Progenitor cell of endocrine pancreas (in vitro differentiated cells): ENCODE measurements at regions not wholly inside any gene's neighbourhood (a gene's known extent, or its start where the extent isn't known, plus 50 kb on each side); places are given as distances from the start of the nearest gene placed in this dataset.

Experiments
- DNase-seq: peaks from one replicate; pipeline ENCODE4 v3.0.0; 2021; ENCODE audit warnings: low spot score; ENCODE audit not compliant: unreplicated experiment
- H3K27ac Mint-ChIP-seq: 2 replicates; pipeline ENCODE4 v1.8.0; 2021; ENCODE audit warnings: mild to moderate bottlenecking, moderate library complexity, mixed read lengths
- H3K27me3 Mint-ChIP-seq: 2 replicates; pipeline ENCODE4 v1.8.0; 2021; ENCODE audit warnings: mixed read lengths
- H3K36me3 Mint-ChIP-seq: 2 replicates; pipeline ENCODE4 v1.8.0; 2022; ENCODE audit warnings: mixed read lengths; ENCODE audit not compliant: insufficient read depth
- H3K4me1 Mint-ChIP-seq: 2 replicates; pipeline ENCODE4 v1.8.0; 2021; ENCODE audit warnings: low read depth, mixed read lengths
- H3K4me3 Mint-ChIP-seq: 2 replicates; pipeline ENCODE4 v1.8.0; 2021; ENCODE audit warnings: low read depth, mild to moderate bottlenecking, moderate library complexity, mixed read lengths
- H3K9me3 Mint-ChIP-seq: 2 replicates; pipeline ENCODE4 v1.8.0; 2021; ENCODE audit warnings: low read depth, mixed read lengths
- CTCF ChIP-seq: fragments of 200-600 bp; sonication (generic); IDR thresholded peaks from one replicate; pipeline ENCODE4 v1.5.0; 2021; ENCODE audit warnings: antibody characterized with exemption, mild to moderate bottlenecking; ENCODE audit not compliant: unreplicated experiment

- peaks cover 8% of the 10 kb centered on the region for H3K4me1 Mint-ChIP-seq
- H3K27ac Mint-ChIP-seq: no peak overlapping the region
- H3K4me3 Mint-ChIP-seq: no peak overlapping the region
- H3K9me3 Mint-ChIP-seq: peaks cover 40% of the 10 kb centered on the region
- no peak for DNase-seq
- peaks cover 3% of the 10 kb centered on the region for H3K36me3 Mint-ChIP-seq
- H3K27me3 Mint-ChIP-seq: no peaks in the 10 kb centered on the region
- no peak for TF ChIP-seq CTCF
These were observed 93.8 kb upstream of the KBTBD8 start for GRCh38 chr3:66904336-66904735.

GRCh38 chr3:66904831-66905493, 93.1 kb upstream of the KBTBD8 start:
- H3K9me3 Mint-ChIP-seq: peaks cover 36% of the 10 kb centered on the region
- no peak overlapping the region for H3K4me3 Mint-ChIP-seq
- peaks cover 8% of the 10 kb centered on the region for H3K4me1 Mint-ChIP-seq
- H3K27ac Mint-ChIP-seq: no peak overlapping the region
- H3K36me3 Mint-ChIP-seq: peaks cover 3% of the 10 kb centered on the region
- no peaks in the 10 kb centered on the region for H3K27me3 Mint-ChIP-seq
- TF ChIP-seq CTCF: no peak
- DNase-seq: no peak

GRCh38 chr3:66907136-66907535, 91.0 kb upstream of the KBTBD8 start:
- Mint-ChIP-seq H3K36me3 (peaks cover 2% of the 10 kb centered on the region), H3K9me3 (peaks cover 21% of the 10 kb centered on the region), H3K4me1 (peaks cover 8% of the 10 kb centered on the region), H3K27me3 (no peaks in the 10 kb centered on the region), H3K4me3 (no peak overlapping the region), H3K27ac (no peak overlapping the region)
- TF ChIP-seq CTCF: no peak
- DNase-seq: no peak

- Mint-ChIP-seq H3K36me3 (peaks cover 4% of the 10 kb centered on the region), H3K4me3 (no peak overlapping the region), H3K27me3 (no peaks in the 10 kb centered on the region), H3K9me3 (peaks cover 28% of the 10 kb centered on the region), H3K27ac (no peak overlapping the region), H3K4me1 (peaks cover 2% of the 10 kb centered on the region)
- DNase-seq: no peak
- TF ChIP-seq CTCF: no peak
These were observed 87.6 kb upstream of the KBTBD8 start for GRCh38 chr3:66910266-66911055.

GRCh38 chr3:66912306-66912705, 85.8 kb upstream of the KBTBD8 start:
- no peak overlapping the region for H3K27ac Mint-ChIP-seq
- peaks cover 37% of the 10 kb centered on the region for H3K9me3 Mint-ChIP-seq
- no peak for TF ChIP-seq CTCF
- H3K4me1 Mint-ChIP-seq: no peaks in the 10 kb centered on the region
- no peaks in the 10 kb centered on the region for H3K27me3 Mint-ChIP-seq
- no peak for DNase-seq
- no peak overlapping the region for H3K4me3 Mint-ChIP-seq
- peaks cover 4% of the 10 kb centered on the region for H3K36me3 Mint-ChIP-seq
